CD4-positive, alpha-beta T cell treated with Interferon gamma for 1 hour (primary cell): ENCODE measurements at regions not wholly inside any gene's neighbourhood (a gene's known extent, or its start where the extent isn't known, plus 50 kb on each side); places are given as distances from the start of the nearest gene placed in this dataset.

Source experiments
- DNase-seq: peaks from one replicate; pipeline ENCODE4 v3.0.0-alpha.2; 2020

DNA sequence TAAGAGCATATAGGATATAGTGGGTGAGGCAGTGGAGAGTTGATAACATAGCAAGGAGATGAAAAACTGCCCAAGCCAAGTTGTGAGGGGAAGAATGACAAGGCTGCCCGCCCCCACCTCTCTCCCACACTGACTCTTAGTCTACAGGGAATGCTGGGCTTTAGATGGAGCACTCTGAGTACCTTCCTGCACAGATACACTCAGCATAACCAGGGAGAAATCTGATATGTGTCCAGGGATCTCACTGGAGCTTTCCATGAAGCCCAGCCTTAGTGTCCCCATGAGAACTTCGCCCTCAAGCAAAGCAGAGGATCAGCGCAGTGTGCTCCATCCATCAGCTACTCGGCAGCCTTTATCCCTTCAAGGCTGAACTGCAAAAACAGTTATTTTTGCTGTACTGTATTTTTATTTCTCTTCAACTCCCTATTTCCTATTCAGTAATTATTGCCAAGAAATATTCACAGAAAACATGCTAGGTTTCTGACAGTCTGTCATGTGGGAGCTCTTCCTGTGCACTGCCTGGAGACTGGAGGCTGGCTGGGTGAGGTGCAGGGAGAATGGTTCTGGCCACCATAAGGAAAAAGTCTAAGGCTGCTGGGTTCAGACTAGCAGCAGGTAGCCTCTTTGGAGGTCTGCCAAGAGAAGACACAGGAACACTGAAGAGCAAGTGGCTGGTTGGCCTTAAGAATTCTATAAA is 475.2 kb upstream of the PPP2R3A start:
- no peak for DNase-seq

DNA sequence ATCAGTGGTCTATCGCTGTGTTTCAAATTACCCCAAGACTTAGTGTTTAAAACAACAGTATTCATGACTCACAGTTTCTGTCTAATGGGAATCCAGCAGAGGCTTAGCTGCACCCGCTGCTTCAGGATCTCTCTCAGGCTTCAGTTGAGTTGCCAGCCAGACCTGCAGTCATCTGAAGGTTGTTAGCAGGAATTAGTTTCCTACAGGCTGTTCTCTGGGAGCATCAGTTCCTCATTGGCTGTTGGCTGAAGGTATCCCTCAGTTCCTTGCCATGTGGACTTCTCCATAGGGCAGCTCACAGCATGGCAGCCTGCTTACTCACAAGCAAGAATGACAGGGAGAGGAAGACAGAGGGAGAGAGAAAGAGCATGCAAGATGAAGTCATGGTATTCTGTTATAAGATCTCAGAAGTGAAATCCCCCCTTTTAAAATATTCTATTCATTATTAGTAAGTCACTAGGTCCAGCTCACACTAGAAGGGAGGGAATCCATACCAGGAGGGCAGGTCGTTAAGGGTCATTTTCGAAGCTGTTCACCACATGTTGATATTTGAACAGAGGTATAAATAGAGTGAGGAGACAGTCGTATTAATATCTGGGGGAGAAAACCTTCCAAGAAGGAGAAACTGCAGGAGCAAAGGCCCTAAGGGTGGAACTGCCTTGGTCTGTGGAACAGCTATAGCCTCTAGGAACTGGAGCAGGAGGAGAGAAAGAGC is 473.9 kb upstream of the PPP2R3A start:
- no peak for DNase-seq

DNA sequence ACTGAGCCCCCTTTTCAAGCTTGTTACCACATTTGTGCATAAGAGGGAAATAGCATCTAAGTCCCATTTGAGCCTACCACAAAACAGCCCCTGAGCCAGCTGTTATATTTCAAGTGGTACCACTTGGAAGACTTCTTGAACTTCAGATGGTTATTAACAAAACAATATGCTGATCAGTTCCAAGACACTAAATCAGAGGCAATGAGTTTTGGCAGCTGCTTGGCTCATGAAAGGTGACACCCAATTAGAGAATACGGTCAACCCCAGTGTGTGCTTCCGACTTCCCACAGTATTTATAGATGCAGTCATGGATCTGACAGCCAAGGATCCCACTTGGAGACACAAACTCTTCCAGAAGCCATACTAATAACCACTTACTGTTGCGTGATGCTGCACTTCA is 469.6 kb upstream of the PPP2R3A start:
- DNase-seq: no peak

DNA sequence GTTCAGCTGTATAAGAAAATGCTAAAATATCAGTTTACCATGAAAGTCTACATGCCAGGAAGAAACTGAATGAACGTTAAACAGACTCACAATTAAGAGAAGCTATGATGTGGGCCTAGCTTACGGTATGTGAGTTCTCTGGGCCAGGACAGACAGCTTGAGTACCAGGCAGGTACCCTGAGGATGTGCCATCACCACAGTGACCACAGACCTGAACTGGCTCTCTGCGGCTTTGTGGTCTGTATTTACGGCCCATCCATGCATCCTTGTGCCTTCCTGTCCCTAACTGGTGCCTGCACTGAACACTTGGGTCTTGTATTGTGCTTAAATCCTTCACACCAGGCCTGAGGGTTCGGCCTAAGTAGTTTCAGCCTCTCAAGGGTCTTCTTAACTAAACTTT is 467.5 kb upstream of the PPP2R3A start:
- DNase-seq: no peak

DNA sequence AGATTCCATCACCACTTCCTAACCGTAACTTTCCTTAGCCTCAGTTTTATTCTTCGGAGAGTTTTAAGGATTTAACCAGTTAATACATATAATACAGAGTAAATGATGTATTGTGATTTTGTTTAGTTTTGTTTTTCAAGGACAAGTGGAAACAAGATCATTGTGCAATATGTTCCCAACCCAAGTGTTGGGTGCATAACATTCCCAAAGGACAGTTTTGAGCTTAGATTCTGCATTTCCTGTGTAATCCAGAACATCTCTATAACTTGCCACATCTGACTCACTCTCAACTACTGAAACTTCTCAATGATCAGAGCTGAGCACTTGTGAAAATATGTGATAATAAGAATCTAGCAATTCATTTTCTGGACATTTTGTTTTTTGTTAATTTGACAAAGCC is 466.1 kb upstream of the PPP2R3A start:
- no peak for DNase-seq

DNA sequence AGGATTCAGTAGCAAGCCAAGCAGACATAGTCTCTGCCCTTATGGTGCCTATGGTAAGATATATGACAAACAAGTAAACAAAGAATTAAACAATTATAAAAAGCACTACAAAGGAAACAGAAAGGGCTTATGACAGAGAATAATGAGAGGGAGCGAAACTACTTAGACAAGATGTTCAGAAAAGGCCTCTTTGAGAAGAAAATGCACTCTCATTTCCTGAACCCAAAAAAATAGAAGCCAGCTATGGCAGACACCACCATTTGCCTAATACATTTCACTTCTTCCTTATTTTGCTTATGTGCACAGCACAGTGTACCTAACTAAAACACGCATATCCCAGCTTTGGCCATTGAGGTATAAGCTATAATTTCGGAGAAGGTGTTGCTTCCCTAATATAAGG is 465.5 kb upstream of the PPP2R3A start:
- no peak for DNase-seq

DNA sequence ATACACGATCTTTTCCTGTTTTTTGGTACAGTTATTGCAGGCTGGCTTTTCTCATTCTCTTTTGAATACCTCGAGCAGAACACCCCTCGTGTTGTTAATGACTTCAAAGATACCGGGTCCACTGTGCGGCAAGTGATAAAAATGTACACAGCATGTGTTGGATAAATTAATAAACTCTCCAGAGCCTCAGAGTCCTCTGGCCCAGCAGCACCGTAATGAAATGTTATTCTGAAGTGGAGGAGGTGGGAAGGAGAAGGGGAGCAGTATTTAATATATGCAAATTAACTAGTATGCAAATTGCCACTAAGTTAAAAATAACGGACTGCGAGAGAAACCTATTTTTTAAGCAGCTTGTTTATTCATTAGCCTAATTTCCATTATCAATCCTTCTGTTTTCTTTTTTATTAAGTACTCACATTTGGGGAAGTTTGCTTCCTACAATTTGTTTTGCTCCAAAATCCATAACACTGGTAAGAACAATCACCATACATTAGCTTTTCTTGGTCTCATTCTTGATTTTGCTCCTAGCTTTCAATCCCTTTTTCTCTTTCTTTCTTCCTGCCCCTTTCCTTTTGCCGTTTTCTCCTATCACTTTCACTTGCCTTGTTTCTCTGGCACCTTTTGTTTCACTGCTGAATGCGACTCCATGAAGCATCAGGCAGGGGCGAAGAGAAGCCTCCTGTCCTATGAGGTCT is 462.3 kb upstream of the PPP2R3A start:
- DNase-seq: no peak

DNA sequence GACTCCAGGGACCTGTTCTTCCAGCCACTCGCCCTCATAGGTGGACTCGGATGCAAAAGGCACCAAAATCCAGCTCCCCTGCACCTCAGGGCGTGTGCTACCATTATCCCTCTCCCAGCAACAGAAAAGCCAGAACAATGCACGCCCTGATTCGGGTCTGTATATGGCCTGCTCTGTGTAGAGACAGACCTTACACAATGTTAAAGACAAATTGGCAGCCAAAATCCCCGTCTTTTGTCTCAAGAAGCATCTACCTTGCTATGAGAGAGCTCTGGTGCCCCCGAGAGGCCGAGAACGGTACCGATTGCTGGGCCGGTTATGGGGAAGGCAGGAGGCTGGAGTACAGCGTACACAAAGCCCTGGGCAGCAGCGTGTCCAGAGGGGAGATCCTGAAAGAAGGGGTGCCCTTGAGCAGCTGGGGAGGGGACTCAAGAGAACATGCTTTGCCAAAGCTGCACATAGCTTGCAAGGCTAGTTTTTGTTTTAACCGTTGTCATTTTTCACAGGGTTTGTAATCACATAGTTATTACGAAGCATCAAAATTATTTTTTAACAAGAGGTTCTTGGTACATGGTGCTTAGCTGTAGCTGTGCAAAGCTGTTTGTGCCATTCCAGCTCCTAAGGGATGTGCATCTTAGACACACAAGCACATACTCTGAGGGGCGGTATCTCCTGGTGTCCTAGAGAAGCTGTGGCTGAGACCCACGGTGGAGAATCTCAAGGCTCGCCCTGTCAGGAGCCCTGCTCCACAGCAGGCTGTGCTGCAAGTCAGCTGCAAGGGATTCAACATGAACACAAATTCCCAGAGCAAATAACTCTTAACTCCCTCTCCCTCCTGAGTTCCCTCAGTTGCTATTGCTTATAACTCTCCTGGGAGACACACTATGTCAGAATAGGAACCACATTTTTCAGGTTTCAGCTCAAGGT is 461.5 kb upstream of the PPP2R3A start:
- DNase-seq: peak; percentile 4

DNA sequence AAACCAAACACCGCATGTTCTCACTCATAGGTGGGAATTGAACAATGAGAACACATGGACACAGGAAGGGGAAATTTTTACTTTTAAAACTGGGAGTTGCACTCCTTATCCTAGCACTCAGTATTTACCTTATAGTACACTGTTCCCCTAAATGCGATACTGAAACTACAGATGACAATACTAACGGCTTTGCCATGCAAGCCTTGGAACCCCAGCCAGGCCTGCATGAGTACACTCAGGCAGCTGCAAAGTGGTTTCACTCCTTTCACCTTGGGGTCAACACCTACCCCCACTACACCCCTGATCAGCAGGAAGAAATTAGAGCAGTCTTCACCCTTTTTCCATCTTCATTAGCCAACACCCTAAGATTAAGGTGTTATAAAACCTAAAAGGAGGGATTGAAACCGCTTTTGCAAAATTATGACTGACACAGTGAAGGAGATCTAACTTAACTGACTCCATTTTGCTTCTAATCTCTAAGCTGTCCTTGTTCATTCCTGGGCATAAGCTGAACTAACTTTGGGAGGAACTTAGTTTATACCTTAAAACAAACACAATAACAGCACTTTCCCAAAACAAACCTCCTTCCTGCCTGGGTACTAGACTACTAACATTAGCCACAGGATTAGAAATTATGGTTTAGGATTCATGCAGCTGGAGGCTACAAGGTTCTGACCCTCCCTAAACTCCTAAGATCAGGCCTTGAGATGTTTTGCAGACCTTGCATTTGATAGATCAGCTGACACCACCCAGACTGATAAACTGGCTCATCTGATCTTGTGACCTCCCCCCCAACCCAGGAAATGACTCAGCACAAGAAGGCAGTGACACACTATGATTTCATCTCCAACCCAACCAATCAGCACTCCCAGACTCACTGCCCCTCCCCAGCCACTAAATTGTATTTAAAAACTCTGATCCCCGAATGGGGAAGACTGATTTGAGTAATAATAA is 452.1 kb upstream of the PPP2R3A start:
- DNase-seq: no peak

DNA sequence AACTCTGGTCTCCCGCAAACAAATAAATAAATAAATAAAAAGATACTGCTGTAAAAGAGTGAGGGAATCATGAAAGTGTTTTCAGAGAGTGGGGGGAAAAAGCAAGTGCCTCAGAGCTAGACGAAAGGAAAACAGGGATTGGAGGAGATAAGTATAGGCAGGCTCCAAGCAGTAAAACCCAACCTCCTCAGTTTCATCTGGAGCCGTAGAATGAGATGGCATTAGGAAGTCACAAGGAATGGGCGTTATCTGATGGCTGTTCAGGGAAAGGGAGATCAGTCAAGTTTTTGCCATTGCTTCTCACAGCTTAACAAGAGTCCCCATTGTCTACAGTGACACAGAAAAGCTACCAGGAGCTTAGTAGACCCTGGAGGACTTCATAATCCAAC is 451.5 kb upstream of the PPP2R3A start:
- no peak for DNase-seq

DNA sequence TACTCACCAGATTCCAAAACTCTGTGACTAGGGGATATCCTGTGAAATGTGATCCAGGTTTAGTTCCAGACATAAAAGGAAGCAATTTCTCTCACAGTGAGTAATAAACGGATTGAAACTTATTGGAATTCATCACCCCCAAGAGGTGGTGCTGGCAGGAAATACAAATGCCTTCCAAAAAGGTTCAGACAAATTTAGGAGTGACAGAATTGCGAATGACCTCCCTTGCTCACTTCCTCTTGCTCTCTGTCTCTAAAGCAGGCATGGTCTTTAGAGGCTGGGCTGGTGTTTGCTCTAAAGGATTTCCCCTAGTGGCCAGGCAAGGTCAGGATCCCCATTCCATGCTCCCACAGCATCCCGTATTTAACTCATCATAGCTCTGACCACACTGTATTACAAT is 449.4 kb upstream of the PPP2R3A start:
- no peak for DNase-seq

DNA sequence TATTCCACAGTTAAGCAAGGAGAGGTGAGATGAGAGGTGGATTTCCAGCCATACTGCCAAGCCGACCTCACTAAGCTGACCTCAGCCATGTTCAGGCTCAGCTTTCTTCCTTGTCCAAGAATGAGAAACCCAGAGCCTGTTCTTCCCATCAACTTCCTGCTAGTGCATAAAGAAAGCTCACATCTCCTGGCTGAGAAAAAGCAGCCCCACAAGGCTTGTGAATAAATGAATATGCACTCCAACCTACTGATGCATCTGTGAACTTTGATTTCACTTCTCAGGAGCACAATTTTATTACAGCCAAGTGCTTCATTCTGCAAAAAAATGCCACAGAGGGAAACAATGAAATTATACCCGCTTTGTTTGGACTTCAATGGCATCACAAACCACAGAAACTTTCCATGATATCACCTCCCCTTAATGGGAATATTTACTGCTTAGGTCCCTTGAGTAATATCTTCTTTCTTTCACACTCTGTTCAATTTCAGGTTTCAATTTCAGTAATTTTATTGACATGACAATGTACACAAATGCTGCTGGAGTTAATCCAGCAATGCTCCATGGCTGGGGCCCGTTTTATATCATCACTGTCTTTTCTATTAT is 437.0 kb upstream of the PPP2R3A start:
- no peak for DNase-seq

DNA sequence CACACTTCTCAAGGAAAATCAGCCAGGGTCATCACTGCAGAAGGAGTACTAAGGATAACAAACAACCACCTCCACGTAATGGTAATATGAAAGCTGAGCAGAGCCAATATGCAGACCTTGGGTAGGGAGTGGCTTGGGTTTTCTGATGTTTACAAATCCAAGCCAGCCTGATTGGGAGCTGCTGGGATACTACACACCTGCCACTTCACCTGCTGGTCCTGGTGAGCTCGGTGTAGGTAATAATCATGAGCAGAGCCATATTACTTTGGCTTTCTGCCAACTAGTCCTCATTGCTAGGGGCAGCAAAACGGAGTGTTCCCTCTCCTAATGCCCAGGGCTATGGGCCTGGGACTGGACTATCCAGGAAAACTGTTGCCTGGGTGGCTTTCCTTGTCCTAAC is 433.5 kb upstream of the PPP2R3A start:
- no peak for DNase-seq

DNA sequence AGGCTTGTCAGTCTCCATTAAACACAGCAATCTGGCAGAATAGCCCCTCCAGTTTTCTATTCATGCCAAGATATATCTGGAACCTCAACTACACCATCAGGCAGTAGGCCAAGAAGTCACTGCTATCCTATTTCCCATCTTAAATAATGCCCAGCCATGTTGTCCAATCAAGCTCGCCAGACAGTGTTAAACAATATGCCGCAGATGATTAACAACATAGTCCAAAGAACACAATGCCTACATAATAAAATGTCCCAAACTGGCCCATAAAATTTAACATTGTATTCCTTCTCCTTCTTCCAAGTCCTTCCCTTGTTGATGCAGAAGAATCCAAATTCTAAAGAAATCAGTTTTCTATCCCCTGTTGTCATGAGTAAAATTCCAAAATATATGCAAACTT is 427.4 kb upstream of the PPP2R3A start:
- DNase-seq: no peak

DNA sequence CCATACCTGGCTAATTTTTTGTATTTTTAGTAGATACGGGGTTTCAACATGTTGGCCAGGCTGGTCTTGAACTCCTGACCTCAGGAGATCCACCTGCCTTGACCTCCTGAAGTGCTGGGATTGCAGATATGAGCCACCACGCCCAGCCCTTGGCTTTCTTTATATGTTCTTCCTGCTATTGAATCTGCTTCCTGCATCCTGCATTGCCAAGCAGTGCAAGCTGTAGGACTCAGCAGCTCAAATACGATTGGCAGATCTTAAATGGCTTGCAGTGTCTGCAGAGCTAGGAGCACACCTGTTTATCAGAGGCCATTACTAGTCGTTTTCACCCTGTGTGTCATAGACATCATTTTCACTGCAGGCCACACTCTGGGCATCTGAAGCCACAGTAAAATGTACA is 426.2 kb upstream of the PPP2R3A start:
- DNase-seq: no peak

DNA sequence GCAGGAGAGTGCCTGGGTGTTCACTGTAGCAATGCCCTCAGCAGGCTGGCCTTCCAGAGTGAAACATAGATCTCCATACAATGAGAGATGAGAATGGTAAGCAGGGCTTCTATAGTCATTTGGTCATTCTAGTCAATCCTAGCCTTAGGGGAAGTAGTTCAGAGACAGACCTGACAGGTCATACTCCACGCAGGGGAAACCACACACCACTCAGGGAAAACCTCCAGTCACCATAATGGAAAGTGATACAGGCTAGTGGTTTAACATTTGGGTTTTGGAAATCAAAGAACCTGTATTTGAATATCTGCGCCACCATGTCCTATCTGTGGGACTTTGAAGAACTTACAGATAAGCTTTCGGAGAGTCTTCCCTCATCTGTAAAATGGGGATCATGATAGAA is 425.7 kb upstream of the PPP2R3A start:
- no peak for DNase-seq

DNA sequence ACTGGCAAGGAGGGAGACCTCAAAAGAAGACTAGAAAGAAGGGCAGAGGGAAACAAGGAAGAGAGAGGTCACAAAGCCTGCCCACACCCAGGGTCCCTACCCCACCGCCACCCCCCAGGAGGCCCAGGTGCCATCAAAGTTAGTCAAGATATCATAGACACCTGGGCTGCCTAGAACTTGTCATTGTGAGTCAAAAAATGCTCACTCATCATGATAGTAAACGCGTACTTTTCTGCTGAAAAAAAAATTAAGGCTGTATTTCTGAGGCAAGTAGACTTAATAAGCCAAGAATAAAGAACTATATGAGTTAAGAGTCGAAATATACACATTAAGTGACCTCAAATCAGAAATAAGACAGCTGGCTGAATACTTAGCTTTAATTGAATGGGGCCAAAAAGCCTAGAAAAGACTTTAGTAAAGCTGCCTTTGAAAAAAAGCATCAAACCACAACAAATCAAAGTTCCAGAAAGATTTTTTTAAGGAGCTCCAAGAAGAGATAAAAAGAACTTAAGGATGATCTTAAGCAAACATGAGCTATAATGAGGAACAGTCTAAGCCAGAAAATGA is 415.5 kb upstream of the PPP2R3A start:
- DNase-seq: no peak

DNA sequence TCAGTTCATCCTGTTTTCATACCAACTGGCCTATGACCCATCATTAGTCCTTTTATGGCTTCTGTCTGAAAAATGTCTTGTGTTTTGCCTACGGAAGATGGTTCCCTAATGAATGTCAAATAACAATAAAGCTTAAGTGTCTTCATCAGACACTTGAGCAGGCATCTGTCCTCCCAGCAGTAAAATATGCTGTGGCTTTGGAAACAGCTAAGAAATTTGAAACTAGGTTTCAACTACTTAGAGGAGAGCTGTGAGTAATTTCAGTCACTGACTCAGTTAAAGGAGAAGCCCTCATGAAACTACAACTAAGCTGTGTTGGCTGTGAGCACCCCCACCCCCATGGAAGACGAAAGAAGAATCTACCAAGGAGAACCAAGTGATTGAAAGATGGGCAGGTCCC is 409.4 kb upstream of the PPP2R3A start:
- DNase-seq: no peak

DNA sequence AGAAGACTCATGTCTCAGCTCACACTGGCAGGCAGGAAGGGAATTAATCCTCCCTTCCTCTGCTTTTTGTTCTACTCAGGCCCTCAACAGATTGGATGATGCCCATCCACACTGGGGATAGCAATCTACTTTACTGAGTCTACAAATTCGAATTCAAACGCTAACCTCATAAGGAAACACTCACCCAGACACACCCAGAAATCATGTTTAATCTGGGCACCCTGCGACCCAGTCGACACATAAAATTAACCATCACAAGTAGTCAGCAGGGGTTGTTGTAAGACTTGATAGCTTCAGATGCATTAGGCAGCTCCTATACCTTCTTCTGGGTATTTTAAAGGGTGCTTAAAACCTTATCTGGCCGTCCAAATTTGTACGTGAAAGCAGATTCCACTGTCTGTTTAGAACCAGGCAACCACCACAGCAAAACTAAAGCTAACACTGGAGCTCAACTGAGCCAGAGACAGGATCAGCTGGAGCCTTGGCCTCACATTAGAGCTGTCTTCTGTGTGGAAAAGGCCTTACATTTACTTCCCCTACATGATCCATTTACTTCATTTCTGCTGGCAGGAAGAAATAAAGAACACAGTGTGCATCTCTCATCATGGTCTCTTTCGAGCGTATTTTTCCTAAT is 407.3 kb upstream of the PPP2R3A start:
- no peak for DNase-seq

DNA sequence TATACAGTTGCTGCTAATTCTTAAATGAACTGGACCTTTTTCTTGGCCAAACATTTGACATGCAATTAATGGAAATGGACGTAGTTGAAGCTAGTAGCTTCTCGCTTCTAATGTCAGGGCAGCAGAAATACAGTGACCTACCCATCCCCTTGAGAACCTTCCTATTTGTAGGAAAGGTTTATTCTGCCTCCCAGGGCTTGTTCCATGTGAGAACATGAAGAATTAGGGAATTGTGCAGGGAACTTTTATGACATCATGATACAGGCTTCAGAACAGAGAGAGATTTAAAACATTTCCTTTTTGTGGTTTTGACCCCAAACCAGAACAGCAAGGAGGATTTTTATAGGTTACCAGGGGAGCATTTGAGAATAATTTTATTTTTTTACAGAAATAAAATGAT is 406.6 kb upstream of the PPP2R3A start:
- no peak for DNase-seq

DNA sequence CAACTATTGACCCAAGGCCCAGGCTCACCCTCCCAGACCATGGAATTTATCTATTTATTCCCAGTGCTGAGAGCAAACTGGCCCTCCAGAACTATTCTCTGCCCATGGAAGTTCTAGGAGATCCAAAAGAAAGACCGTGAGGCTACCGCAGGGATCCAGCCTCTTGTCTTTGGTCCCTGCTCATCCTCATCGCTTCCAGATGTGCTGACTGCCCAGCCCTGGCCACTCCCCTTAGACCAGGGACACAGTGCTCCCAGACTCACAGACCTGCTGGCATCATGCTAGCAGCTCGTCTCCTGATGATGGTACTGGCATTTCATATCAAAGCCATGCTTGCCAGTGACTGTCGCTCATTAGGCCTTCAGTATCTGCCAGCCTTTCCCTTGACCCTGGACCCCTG is 405.7 kb upstream of the PPP2R3A start:
- DNase-seq: no peak
